WERI-Rb-1 (cell line): ENCODE measurements at regions not wholly inside any gene's neighbourhood (a gene's known extent, or its start where the extent isn't known, plus 50 kb on each side); places are given as distances from the start of the nearest gene placed in this dataset.
A peak's percentile ranks its signal among the peaks of the same experiment; 100 is the strongest.

Experiments used
- DNase-seq: peaks from one replicate; pipeline ENCODE4 v3.0.0-alpha.2; 2020
- H3K27ac ChIP-seq: fragments of 250-450 bp; sonication (Bioruptor Pico); 2 replicates; pipeline ENCODE4 v1.5.1; 2020; ENCODE audit warnings: mild to moderate bottlenecking, moderate library complexity
- H3K27me3 ChIP-seq: fragments of 250-450 bp; sonication (Bioruptor Pico); 2 replicates; pipeline ENCODE4 v1.5.1; 2021; ENCODE audit warnings: mild to moderate bottlenecking, low read depth, moderate library complexity; ENCODE audit not compliant: insufficient read depth, severe bottlenecking
- H3K36me3 ChIP-seq: fragments of 250-450 bp; sonication (Bioruptor Pico); 2 replicates; pipeline ENCODE4 v1.5.1; 2020; ENCODE audit warnings: mild to moderate bottlenecking, moderate library complexity
- H3K4me3 ChIP-seq: 2 replicates; pipeline ENCODE4 v1.5.1; 2011; ENCODE audit warnings: low read depth, mild to moderate bottlenecking, control low read depth, low read length
- H3K9me3 ChIP-seq: fragments of 250-450 bp; sonication (Bioruptor Pico); 2 replicates; pipeline ENCODE4 v1.5.1; 2021; ENCODE audit warnings: mild to moderate bottlenecking, moderate library complexity; ENCODE audit not compliant: severe bottlenecking
- TF ChIP-seq, protein P1 (sequence below): IDR thresholded peaks from 2 replicates; pipeline ENCODE4 v1.5.1; 2011; ENCODE audit warnings: low read depth, mild to moderate bottlenecking, control low read depth, inconsistent platforms, low read length

DNA sequence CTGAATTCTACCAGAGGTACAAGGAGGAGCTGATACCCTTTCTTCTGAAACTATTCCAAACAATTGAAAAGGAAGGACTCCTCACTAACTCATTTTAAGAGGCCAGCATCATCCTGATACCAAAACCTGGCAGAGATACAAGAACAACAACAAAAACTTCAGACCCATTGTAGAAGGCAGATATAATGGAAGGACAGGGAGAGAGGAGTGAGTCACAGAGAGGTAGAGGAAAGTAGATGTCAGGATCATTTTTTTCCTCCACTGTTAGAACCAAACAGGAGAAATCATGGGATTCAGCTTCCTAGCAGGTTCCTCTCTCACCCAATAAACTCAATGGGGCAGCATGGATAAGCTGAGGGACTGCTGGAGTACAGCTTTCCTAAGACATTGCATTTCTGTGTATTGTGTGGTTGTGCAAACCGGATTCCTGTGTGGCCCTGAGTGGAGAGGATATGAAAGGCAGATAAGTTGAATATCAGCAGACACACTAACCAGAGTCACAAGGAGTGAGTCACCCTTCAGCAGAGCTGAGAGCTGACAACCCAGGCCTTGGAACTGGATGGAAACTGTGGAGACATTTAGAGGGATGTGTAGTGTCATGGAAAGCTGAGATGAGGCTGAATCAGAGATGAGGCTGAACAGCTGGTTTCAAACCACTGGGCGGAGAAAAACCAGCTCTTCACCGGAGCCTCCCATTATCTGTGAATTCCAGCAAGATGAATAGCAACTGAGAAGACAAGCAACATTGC is 60.9 kb upstream of the MMADHC start:
- H3K36me3 ChIP-seq = no peaks in the 10 kb centered on the region
- TF ChIP-seq, protein P1, sequence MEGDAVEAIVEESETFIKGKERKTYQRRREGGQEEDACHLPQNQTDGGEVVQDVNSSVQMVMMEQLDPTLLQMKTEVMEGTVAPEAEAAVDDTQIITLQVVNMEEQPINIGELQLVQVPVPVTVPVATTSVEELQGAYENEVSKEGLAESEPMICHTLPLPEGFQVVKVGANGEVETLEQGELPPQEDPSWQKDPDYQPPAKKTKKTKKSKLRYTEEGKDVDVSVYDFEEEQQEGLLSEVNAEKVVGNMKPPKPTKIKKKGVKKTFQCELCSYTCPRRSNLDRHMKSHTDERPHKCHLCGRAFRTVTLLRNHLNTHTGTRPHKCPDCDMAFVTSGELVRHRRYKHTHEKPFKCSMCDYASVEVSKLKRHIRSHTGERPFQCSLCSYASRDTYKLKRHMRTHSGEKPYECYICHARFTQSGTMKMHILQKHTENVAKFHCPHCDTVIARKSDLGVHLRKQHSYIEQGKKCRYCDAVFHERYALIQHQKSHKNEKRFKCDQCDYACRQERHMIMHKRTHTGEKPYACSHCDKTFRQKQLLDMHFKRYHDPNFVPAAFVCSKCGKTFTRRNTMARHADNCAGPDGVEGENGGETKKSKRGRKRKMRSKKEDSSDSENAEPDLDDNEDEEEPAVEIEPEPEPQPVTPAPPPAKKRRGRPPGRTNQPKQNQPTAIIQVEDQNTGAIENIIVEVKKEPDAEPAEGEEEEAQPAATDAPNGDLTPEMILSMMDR = no peak
- H3K27me3 ChIP-seq = no peaks in the 10 kb centered on the region
- no peak overlapping the region for H3K27ac ChIP-seq
- H3K4me3 ChIP-seq = no peak overlapping the region
- DNase-seq = no peak
- no peaks in the 10 kb centered on the region for H3K9me3 ChIP-seq

DNA sequence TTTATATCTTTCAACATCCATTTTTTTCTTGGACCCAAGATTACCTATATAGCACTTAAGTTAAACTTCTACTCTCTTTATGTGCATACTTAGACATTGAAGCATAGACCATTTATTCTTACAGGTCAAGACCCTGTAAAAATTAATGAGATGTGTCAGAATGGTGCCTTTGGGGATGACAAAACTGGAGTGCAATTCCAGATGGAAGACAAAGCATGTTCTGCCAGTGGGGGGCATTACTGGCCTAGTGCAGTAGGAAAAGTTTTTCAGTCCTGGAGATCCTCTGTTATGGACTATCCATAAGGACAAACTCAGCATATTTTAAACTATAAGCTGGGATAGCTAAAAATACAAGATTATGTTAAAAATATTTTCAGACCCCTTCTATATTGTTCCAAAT is 57.8 kb upstream of the MMADHC start:
- Histone ChIP-seq H3K36me3 (no peaks in the 10 kb centered on the region), H3K27me3 (no peaks in the 10 kb centered on the region), H3K9me3 (no peaks in the 10 kb centered on the region), H3K27ac (no peak overlapping the region), H3K4me3 (no peak overlapping the region)
- TF ChIP-seq, protein P1 = 0 out of 2 replicates have a peak, but pooled peaks have one; percentile 5
- no peak for DNase-seq
